HG03103 (cell line): ENCODE measurements at regions not wholly inside any gene's neighbourhood (a gene's known extent, or its start where the extent isn't known, plus 50 kb on each side); places are given as distances from the start of the nearest gene placed in this dataset.

Source experiments
- ATAC-seq: cut with Tn5 transposase; IDR thresholded peaks from one replicate; pipeline ENCODE4 v1.9.1; 2021; ENCODE audit warnings: low read depth; ENCODE audit not compliant: unreplicated experiment

GRCh38 chr2:129101186-129101585 is 782.5 kb upstream of the HS6ST1 start:
- no peak for ATAC-seq

GRCh38 chr2:129103936-129104878 is 785.5 kb upstream of the HS6ST1 start:
- no peak for ATAC-seq

- no peak for ATAC-seq
These were observed 793.5 kb upstream of the HS6ST1 start for GRCh38 chr2:129112181-129112580.

GRCh38 chr2:129113776-129114175 is 795.1 kb upstream of the HS6ST1 start:
- ATAC-seq, result no peak

- ATAC-seq, result no peak
These were observed 798.8 kb upstream of the HS6ST1 start for GRCh38 chr2:129117434-129117833.

- ATAC-seq, result no peak
These were observed 799.6 kb upstream of the HS6ST1 start for GRCh38 chr2:129118296-129118695.

- ATAC-seq, result no peak
These were observed 810.4 kb upstream of the HS6ST1 start for GRCh38 chr2:129129087-129129486.

- ATAC-seq, result no peak
These were observed 815.3 kb upstream of the HS6ST1 start for GRCh38 chr2:129133692-129134641.

- ATAC-seq, result no peak
These were observed 816.3 kb upstream of the HS6ST1 start for GRCh38 chr2:129135017-129135416.

GRCh38 chr2:129139380-129139779 is 820.7 kb upstream of the HS6ST1 start:
- ATAC-seq, result no peak

- no peak for ATAC-seq
These were observed 823.8 kb upstream of the HS6ST1 start for GRCh38 chr2:129142465-129142864.

GRCh38 chr2:129144082-129144791 is 825.6 kb upstream of the HS6ST1 start:
- ATAC-seq, result no peak

GRCh38 chr2:129152514-129152913 is 827.0 kb upstream of the RAB6C start:
- ATAC-seq, result no peak

GRCh38 chr2:129160879-129161278 is 818.6 kb upstream of the RAB6C start:
- no peak for ATAC-seq

GRCh38 chr2:129164220-129164949 is 815.1 kb upstream of the RAB6C start:
- no peak for ATAC-seq

- ATAC-seq, result no peak
These were observed 814.5 kb upstream of the RAB6C start for GRCh38 chr2:129165006-129165405.

- no peak for ATAC-seq
These were observed 812.0 kb upstream of the RAB6C start for GRCh38 chr2:129167456-129167855.

- no peak for ATAC-seq
These were observed 808.9 kb upstream of the RAB6C start for GRCh38 chr2:129170570-129170969.

- no peak for ATAC-seq
These were observed 805.3 kb upstream of the RAB6C start for GRCh38 chr2:129174143-129174542.

GRCh38 chr2:129175051-129175450 is 804.4 kb upstream of the RAB6C start:
- no peak for ATAC-seq
